Stomach (tissue), 4 donors: ENCODE measurements at regions not wholly inside any gene's neighbourhood (a gene's known extent, or its start where the extent isn't known, plus 50 kb on each side); places are given as distances from the start of the nearest gene placed in this dataset.

Source experiments
- CTCF ChIP-seq, 7 experiments: fragments of 450-650 bp in 4 of 7; fragments of 200-600 bp in 3 of 7; sonication (generic) in 3 of 7; IDR thresholded peaks; one replicate each; pipeline ENCODE4 v1.5.1; 2016 to 2019; ENCODE audit warnings: antibody characterized with exemption in 7 of 7, control low read depth in 2 of 7, mild to moderate bottlenecking in 1 of 7
- EP300 ChIP-seq: sonication (generic); formaldehyde crosslinking; IDR thresholded peaks from one replicate; pipeline ENCODE4 v1.6.1; 2017; ENCODE audit warnings: antibody characterized with exemption
- POLR2A ChIP-seq, 4 donors: fragments of 450-650 bp; IDR thresholded peaks; one replicate each; pipeline ENCODE4 v1.6.1; 2016; ENCODE audit warnings: antibody characterized with exemption in 4 of 4, control low read depth in 2 of 4, mild to moderate bottlenecking in 1 of 4, moderate library complexity in 1 of 4

GRCh38 chrX:96112689-96113088 lies 572.0 kb upstream of the DIAPH2 start:
- no peak for TF ChIP-seq POLR2A (IDR thresholded peaks at IDR 0.05)
- TF ChIP-seq EP300: no peak
- no peak for TF ChIP-seq CTCF (IDR thresholded peaks at IDR 0.05)
